ENCODE measurements at regions not wholly inside any gene's neighbourhood (a gene's known extent, or its start where the extent isn't known, plus 50 kb on each side); places are given as distances from the start of the nearest gene placed in this dataset.

GRCh38 chr15:35872577-35872976 is 326.6 kb upstream of the DPH6 start:
- DNase-seq: no peak

DNA sequence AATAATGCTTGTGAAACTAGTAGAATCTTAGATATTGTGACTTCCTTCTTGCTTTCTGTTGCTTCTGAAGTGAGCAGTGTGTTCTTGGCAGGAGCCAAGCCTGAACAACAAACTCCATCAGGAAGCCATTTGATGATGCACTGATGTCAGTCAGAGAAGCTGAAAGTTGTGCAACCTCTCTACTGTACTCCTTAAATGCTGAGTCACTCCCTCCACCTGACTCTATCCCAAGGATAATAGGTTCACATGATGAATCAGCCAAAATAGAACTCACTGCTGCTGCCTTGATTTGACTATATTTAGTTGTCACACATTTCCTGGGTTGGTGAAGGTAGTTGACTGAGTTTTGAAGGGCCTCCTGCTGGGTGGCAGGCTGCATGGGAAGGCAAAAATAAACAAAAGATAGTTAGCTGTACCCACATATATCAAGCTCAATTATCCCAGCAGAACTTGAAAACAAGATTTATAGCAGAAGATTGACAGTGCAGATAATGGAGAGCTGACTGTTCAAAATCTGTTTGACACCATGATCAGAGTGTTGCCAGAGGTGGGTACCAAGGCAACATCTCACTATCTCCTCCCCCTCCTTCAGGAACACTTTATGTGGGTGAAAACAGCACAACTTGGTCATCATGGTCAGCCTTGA is 328.4 kb upstream of the DPH6 start:
- no peak for DNase-seq

GRCh38 chr15:35876762-35877161 is 330.8 kb upstream of the DPH6 start:
- DNase-seq: no peak

DNA sequence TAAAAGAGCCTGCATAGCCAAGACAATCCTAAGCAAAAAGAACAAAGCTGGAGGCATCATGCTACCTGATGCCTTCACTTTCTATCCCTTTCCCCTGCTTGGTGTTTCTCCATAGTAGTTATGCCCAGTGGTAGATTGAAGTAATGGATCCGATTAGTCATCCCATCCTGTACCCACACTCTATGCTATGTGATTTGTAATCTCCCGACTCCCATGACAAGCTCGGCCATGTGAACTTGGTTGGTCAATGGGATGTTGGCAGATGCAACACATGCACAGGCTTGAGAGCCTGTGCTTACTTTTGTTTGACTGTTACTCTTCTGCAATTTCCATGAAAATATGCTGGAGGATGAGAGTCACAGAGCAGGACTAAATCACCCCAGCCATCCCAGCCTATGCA is 334.9 kb upstream of the DPH6 start:
- DNase-seq: no peak

- no peak for DNase-seq
Observed at GRCh38 chr15:35885870-35886269, 339.9 kb upstream of the DPH6 start.

- DNase-seq: no peak
Observed at GRCh38 chr15:35886765-35887164, 340.8 kb upstream of the DPH6 start.

- DNase-seq: no peak
Observed at GRCh38 chr15:35888815-35889214, 342.9 kb upstream of the DPH6 start.

DNA sequence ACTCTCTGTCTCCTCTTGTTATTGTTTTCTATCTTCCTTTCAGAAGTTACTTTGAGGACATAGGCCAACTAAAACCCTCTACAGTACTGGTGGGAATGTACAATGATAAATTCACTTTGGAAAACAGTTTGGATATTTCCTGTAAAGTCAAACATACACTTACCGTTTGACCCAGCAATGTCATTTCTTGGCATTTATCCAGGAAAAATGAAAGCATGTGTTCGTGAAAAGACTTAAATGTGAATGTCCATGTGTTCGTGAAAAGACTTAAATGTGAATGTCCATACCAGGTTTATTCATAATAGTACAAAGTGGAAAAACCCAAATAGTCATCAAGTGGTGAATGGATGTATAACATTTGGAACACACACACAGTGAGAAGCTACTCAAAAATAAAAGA is 361.5 kb upstream of the DPH6 start:
- DNase-seq: no peak

GRCh38 chr15:35909414-35909813 is 363.4 kb upstream of the DPH6 start:
- DNase-seq: no peak

DNA sequence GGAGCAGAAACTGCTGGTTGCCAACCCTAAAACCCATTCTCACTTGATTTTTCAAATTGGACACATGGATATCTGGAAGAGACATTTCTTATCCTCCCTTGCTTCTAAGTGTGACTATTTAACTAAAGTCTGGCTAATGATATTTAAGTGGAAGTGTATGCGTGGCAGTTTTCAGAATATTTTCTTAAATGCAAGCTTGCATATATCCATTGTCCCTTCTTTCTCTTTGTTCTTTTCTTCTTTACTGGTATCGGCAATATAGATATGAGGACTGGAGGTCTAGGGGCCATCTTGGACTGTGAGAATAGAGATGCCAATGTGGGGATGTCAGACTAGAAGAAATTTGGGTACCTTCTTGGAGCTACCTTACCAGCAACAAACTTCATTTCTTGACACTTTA is 364.3 kb upstream of the DPH6 start:
- no peak for DNase-seq

- DNase-seq: no peak
Observed at GRCh38 chr15:35911052-35911777, 365.2 kb upstream of the DPH6 start.

DNA sequence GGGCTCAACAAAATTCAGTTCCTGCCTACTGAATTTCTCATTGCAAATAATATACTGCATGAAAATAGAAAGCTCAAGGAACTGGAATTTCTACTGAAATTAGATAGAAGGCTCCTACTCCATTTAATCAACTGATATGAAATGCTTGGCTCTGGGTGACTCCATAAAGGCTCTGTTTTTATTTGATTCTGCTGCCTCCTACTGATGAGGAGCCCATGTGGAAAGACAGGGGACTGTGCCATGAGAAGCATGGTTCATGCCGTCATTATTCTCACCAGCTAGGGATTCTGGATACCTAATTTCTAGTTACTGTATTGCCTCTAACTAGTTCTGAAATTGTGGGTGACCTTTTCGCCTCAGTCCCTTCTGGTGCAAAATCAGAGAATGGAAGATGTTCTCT is 366.2 kb upstream of the DPH6 start:
- DNase-seq: no peak

GRCh38 chr15:35914573-35914972 is 368.6 kb upstream of the DPH6 start:
- DNase-seq: no peak

- no peak for DNase-seq
Observed at GRCh38 chr15:35921046-35921445, 375.1 kb upstream of the DPH6 start.

GRCh38 chr15:35925275-35926006 is 379.5 kb upstream of the DPH6 start:
- DNase-seq: no peak

- no peak for DNase-seq
Observed at GRCh38 chr15:35926007-35926380, 380.0 kb upstream of the DPH6 start.

DNA sequence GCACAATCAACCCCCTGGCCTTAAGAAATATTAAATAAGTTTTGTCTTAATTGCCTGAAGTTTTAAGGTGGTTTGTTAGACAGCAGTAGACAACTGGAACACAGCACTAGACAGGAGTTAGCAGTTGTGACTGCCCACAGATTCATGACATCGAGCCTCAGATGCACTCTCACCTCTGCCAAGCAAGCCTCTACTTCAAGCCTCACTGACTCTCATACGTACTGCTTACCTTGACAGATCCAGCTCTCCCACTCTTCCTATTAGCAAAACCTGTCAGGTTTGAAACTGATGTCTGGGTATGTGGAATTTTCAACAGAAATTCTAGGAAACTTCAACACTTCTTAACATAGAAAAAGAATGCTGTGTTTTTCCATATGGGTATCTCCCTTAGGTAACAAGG is 382.9 kb upstream of the DPH6 start:
- no peak for DNase-seq

GRCh38 chr15:35929740-35930444 is 383.9 kb upstream of the DPH6 start:
- DNase-seq: no peak

- DNase-seq: no peak
Observed at GRCh38 chr15:35931799-35932341, 385.9 kb upstream of the DPH6 start.

DNA sequence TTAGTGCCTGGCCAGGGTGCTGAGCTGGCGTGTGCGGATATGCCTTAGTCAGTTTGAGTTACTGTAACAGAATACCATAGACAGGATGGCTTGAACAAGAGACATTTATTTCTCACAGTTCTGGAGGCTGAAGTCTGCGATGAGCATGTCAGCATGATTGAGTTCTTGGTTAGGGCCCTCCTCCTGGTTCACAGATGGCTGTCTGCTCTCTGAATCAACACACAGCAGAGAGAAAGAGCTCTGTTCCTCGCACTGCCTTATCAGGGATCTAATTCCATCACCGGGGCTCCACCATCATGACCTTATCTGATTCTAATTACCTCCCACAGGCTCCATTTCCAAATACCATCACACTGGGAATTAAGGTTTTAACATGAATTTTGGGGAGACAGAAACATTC is 386.6 kb upstream of the DPH6 start:
- no peak for DNase-seq

GRCh38 chr15:35933531-35933930 is 387.6 kb upstream of the DPH6 start:
- no peak for DNase-seq

GRCh38 chr15:35934383-35935049 is 388.6 kb upstream of the DPH6 start:
- no peak for DNase-seq

- DNase-seq: no peak
Observed at GRCh38 chr15:35936284-35936683, 390.3 kb upstream of the DPH6 start.
